Keratinocyte (primary cell): ENCODE measurements at regions not wholly inside any gene's neighbourhood (a gene's known extent, or its start where the extent isn't known, plus 50 kb on each side); places are given as distances from the start of the nearest gene placed in this dataset.

Experiments used
- EZH2 ChIP-seq: IDR thresholded peaks from one replicate; pipeline ENCODE4 v1.6.1; 2012; ENCODE audit warnings: inconsistent platforms, mild to moderate bottlenecking, low read length, moderate library complexity
- TF ChIP-seq, protein P1 (sequence below), 3 experiments: IDR thresholded peaks in 1 of 3; conservative IDR thresholded peaks in 1 of 3; optimal IDR thresholded peaks in 1 of 3; 2 replicates in 2 of 3; 3 replicates in 1 of 3; pipeline versions ENCODE3 to v1.5.1; 2011; ENCODE audit warnings: low read length in 3 of 3, mild to moderate bottlenecking in 3 of 3, moderate library complexity in 2 of 3, control low read depth in 1 of 3, inconsistent platforms in 1 of 3; ENCODE audit not compliant: insufficient read depth in 2 of 3; ENCODE audit errors: extremely low read depth in 1 of 3

GRCh38 chr4:32010221-32010620, 1290.1 kb downstream of the PCDH7 start:
- TF ChIP-seq, protein P1, sequence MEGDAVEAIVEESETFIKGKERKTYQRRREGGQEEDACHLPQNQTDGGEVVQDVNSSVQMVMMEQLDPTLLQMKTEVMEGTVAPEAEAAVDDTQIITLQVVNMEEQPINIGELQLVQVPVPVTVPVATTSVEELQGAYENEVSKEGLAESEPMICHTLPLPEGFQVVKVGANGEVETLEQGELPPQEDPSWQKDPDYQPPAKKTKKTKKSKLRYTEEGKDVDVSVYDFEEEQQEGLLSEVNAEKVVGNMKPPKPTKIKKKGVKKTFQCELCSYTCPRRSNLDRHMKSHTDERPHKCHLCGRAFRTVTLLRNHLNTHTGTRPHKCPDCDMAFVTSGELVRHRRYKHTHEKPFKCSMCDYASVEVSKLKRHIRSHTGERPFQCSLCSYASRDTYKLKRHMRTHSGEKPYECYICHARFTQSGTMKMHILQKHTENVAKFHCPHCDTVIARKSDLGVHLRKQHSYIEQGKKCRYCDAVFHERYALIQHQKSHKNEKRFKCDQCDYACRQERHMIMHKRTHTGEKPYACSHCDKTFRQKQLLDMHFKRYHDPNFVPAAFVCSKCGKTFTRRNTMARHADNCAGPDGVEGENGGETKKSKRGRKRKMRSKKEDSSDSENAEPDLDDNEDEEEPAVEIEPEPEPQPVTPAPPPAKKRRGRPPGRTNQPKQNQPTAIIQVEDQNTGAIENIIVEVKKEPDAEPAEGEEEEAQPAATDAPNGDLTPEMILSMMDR (optimal IDR thresholded peaks at IDR 0.05 in 1 of 3, IDR thresholded peaks at IDR 0.05 in 1 of 3, conservative IDR thresholded peaks at IDR 0.05 in 1 of 3; ENCODE audit: extremely low read depth in 1 of 3, insufficient read depth in 2 of 3, low read length in 3 of 3) = no peak
- no peak for TF ChIP-seq EZH2
